ENCODE measurements at regions not wholly inside any gene's neighbourhood (a gene's known extent, or its start where the extent isn't known, plus 50 kb on each side); places are given as distances from the start of the nearest gene placed in this dataset.

GRCh38 chr20:40591119-40591518 lies 97.9 kb downstream of the MAFB start:
- no peaks in the 10 kb centered on the region for H3K4me1 ChIP-seq (ENCODE audit: control insufficient read depth, insufficient read depth, low read length, unreplicated experiment)
- H3K27ac ChIP-seq (ENCODE audit: low read depth, low read length): no peak overlapping the region
- no peak overlapping the region for H3K4me3 ChIP-seq (ENCODE audit: low read depth, low read length)
- no peaks in the 10 kb centered on the region for H3K79me2 ChIP-seq (ENCODE audit: control insufficient read depth, insufficient read depth, low read length, unreplicated experiment)
- H2AFZ ChIP-seq (ENCODE audit: low read length, unreplicated experiment): no peak overlapping the region
- H3K27me3 ChIP-seq (ENCODE audit: insufficient read depth, low read length): peaks cover 64% of the 10 kb centered on the region
- no peaks in the 10 kb centered on the region for H3K36me3 ChIP-seq (ENCODE audit: insufficient read depth, low read length)

GRCh38 chr20:40589581-40589980 lies 99.5 kb downstream of the MAFB start:
- H3K4me3 ChIP-seq (ENCODE audit: low read depth, low read length): no peak overlapping the region
- no peak overlapping the region for H3K27ac ChIP-seq (ENCODE audit: low read depth, low read length)
- no peaks in the 10 kb centered on the region for H3K4me1 ChIP-seq (ENCODE audit: control insufficient read depth, insufficient read depth, low read length, unreplicated experiment)
- H3K79me2 ChIP-seq (ENCODE audit: control insufficient read depth, insufficient read depth, low read length, unreplicated experiment): no peaks in the 10 kb centered on the region
- no peaks in the 10 kb centered on the region for H3K36me3 ChIP-seq (ENCODE audit: insufficient read depth, low read length)
- no peak overlapping the region for H2AFZ ChIP-seq (ENCODE audit: low read length, unreplicated experiment)
- H3K27me3 ChIP-seq (ENCODE audit: insufficient read depth, low read length): peaks cover 70% of the 10 kb centered on the region

- Histone ChIP-seq H3K36me3 (ENCODE audit: insufficient read depth, low read length) (no peaks in the 10 kb centered on the region), H3K79me2 (ENCODE audit: control insufficient read depth, insufficient read depth, low read length, unreplicated experiment) (no peaks in the 10 kb centered on the region), H3K27me3 (ENCODE audit: insufficient read depth, low read length) (peaks cover 66% of the 10 kb centered on the region), H3K27ac (ENCODE audit: low read depth, low read length) (no peak overlapping the region), H3K4me1 (ENCODE audit: control insufficient read depth, insufficient read depth, low read length, unreplicated experiment) (no peaks in the 10 kb centered on the region), H3K4me3 (ENCODE audit: low read depth, low read length) (no peak overlapping the region), H2AFZ (ENCODE audit: low read length, unreplicated experiment) (no peak overlapping the region)
These were observed 100.1 kb downstream of the MAFB start for GRCh38 chr20:40588891-40589290.

- Histone ChIP-seq H3K27me3 (ENCODE audit: insufficient read depth, low read length) (peaks cover 57% of the 10 kb centered on the region), H3K4me3 (ENCODE audit: low read depth, low read length) (no peak overlapping the region), H3K79me2 (ENCODE audit: control insufficient read depth, insufficient read depth, low read length, unreplicated experiment) (no peaks in the 10 kb centered on the region), H3K36me3 (ENCODE audit: insufficient read depth, low read length) (no peaks in the 10 kb centered on the region), H3K27ac (ENCODE audit: low read depth, low read length) (no peak overlapping the region), H3K4me1 (ENCODE audit: control insufficient read depth, insufficient read depth, low read length, unreplicated experiment) (no peaks in the 10 kb centered on the region), H2AFZ (ENCODE audit: low read length, unreplicated experiment) (no peak overlapping the region)
These were observed 102.0 kb downstream of the MAFB start for GRCh38 chr20:40587038-40587437.

GRCh38 chr20:40584130-40584809 lies 104.8 kb downstream of the MAFB start:
- no peaks in the 10 kb centered on the region for H3K36me3 ChIP-seq (ENCODE audit: insufficient read depth, low read length)
- no peak overlapping the region for H3K27ac ChIP-seq (ENCODE audit: low read depth, low read length)
- no peak overlapping the region for H3K4me3 ChIP-seq (ENCODE audit: low read depth, low read length)
- H2AFZ ChIP-seq (ENCODE audit: low read length, unreplicated experiment): no peak overlapping the region
- H3K4me1 ChIP-seq (ENCODE audit: control insufficient read depth, insufficient read depth, low read length, unreplicated experiment): no peaks in the 10 kb centered on the region
- no peaks in the 10 kb centered on the region for H3K79me2 ChIP-seq (ENCODE audit: control insufficient read depth, insufficient read depth, low read length, unreplicated experiment)
- H3K27me3 ChIP-seq (ENCODE audit: insufficient read depth, low read length): peaks cover 52% of the 10 kb centered on the region

GRCh38 chr20:40583636-40584035 lies 105.4 kb downstream of the MAFB start:
- no peak overlapping the region for H2AFZ ChIP-seq (ENCODE audit: low read length, unreplicated experiment)
- no peak overlapping the region for H3K4me3 ChIP-seq (ENCODE audit: low read depth, low read length)
- no peak overlapping the region for H3K27ac ChIP-seq (ENCODE audit: low read depth, low read length)
- H3K4me1 ChIP-seq (ENCODE audit: control insufficient read depth, insufficient read depth, low read length, unreplicated experiment): no peaks in the 10 kb centered on the region
- peaks cover 47% of the 10 kb centered on the region for H3K27me3 ChIP-seq (ENCODE audit: insufficient read depth, low read length)
- no peaks in the 10 kb centered on the region for H3K79me2 ChIP-seq (ENCODE audit: control insufficient read depth, insufficient read depth, low read length, unreplicated experiment)
- no peaks in the 10 kb centered on the region for H3K36me3 ChIP-seq (ENCODE audit: insufficient read depth, low read length)

- Histone ChIP-seq H3K27ac (ENCODE audit: low read depth, low read length) (no peak overlapping the region), H3K79me2 (ENCODE audit: control insufficient read depth, insufficient read depth, low read length, unreplicated experiment) (no peaks in the 10 kb centered on the region), H2AFZ (ENCODE audit: low read length, unreplicated experiment) (no peak overlapping the region), H3K4me3 (ENCODE audit: low read depth, low read length) (no peak overlapping the region), H3K27me3 (ENCODE audit: insufficient read depth, low read length) (peaks cover 47% of the 10 kb centered on the region), H3K36me3 (ENCODE audit: insufficient read depth, low read length) (no peaks in the 10 kb centered on the region), H3K4me1 (ENCODE audit: control insufficient read depth, insufficient read depth, low read length, unreplicated experiment) (no peaks in the 10 kb centered on the region)
These were observed 105.8 kb downstream of the MAFB start for GRCh38 chr20:40583205-40583604.

- Histone ChIP-seq H3K27me3 (ENCODE audit: insufficient read depth, low read length) (peaks cover 46% of the 10 kb centered on the region), H3K4me3 (ENCODE audit: low read depth, low read length) (no peak overlapping the region), H3K79me2 (ENCODE audit: control insufficient read depth, insufficient read depth, low read length, unreplicated experiment) (no peaks in the 10 kb centered on the region), H3K4me1 (ENCODE audit: control insufficient read depth, insufficient read depth, low read length, unreplicated experiment) (no peaks in the 10 kb centered on the region), H3K36me3 (ENCODE audit: insufficient read depth, low read length) (no peaks in the 10 kb centered on the region), H3K27ac (ENCODE audit: low read depth, low read length) (no peak overlapping the region), H2AFZ (ENCODE audit: low read length, unreplicated experiment) (no peak overlapping the region)
These were observed 106.5 kb downstream of the MAFB start for GRCh38 chr20:40582531-40582930.

- Histone ChIP-seq H2AFZ (ENCODE audit: low read length, unreplicated experiment) (no peak overlapping the region), H3K4me1 (ENCODE audit: control insufficient read depth, insufficient read depth, low read length, unreplicated experiment) (no peaks in the 10 kb centered on the region), H3K4me3 (ENCODE audit: low read depth, low read length) (no peak overlapping the region), H3K27ac (ENCODE audit: low read depth, low read length) (no peak overlapping the region), H3K27me3 (ENCODE audit: insufficient read depth, low read length) (peaks cover 43% of the 10 kb centered on the region), H3K36me3 (ENCODE audit: insufficient read depth, low read length) (no peaks in the 10 kb centered on the region), H3K79me2 (ENCODE audit: control insufficient read depth, insufficient read depth, low read length, unreplicated experiment) (no peaks in the 10 kb centered on the region)
These were observed 109.3 kb downstream of the MAFB start for GRCh38 chr20:40579701-40580100.

- no peak overlapping the region for H3K4me3 ChIP-seq (ENCODE audit: low read depth, low read length)
- no peaks in the 10 kb centered on the region for H3K4me1 ChIP-seq (ENCODE audit: control insufficient read depth, insufficient read depth, low read length, unreplicated experiment)
- H3K27me3 ChIP-seq (ENCODE audit: insufficient read depth, low read length): peaks cover 48% of the 10 kb centered on the region
- H3K27ac ChIP-seq (ENCODE audit: low read depth, low read length): no peak overlapping the region
- H2AFZ ChIP-seq (ENCODE audit: low read length, unreplicated experiment): no peak overlapping the region
- no peaks in the 10 kb centered on the region for H3K79me2 ChIP-seq (ENCODE audit: control insufficient read depth, insufficient read depth, low read length, unreplicated experiment)
- no peaks in the 10 kb centered on the region for H3K36me3 ChIP-seq (ENCODE audit: insufficient read depth, low read length)
These were observed 110.1 kb downstream of the MAFB start for GRCh38 chr20:40578961-40579360.

- no peak overlapping the region for H3K4me3 ChIP-seq (ENCODE audit: low read depth, low read length)
- no peaks in the 10 kb centered on the region for H3K4me1 ChIP-seq (ENCODE audit: control insufficient read depth, insufficient read depth, low read length, unreplicated experiment)
- H3K79me2 ChIP-seq (ENCODE audit: control insufficient read depth, insufficient read depth, low read length, unreplicated experiment): no peaks in the 10 kb centered on the region
- no peaks in the 10 kb centered on the region for H3K36me3 ChIP-seq (ENCODE audit: insufficient read depth, low read length)
- peaks cover 40% of the 10 kb centered on the region; the same call in 1 of the 2 replicates for H3K27me3 ChIP-seq (ENCODE audit: insufficient read depth, low read length)
- no peak overlapping the region for H2AFZ ChIP-seq (ENCODE audit: low read length, unreplicated experiment)
- H3K27ac ChIP-seq (ENCODE audit: low read depth, low read length): no peak overlapping the region
These were observed 113.2 kb downstream of the MAFB start for GRCh38 chr20:40575851-40576250.
